GM19351 (cell line): ENCODE measurements at regions not wholly inside any gene's neighbourhood (a gene's known extent, or its start where the extent isn't known, plus 50 kb on each side); places are given as distances from the start of the nearest gene placed in this dataset.

Experiments used
- ATAC-seq: cut with Tn5 transposase; IDR thresholded peaks from one replicate; pipeline ENCODE4 v1.9.1; 2021; ENCODE audit warnings: mild to moderate bottlenecking, moderate library complexity; ENCODE audit not compliant: unreplicated experiment

DNA sequence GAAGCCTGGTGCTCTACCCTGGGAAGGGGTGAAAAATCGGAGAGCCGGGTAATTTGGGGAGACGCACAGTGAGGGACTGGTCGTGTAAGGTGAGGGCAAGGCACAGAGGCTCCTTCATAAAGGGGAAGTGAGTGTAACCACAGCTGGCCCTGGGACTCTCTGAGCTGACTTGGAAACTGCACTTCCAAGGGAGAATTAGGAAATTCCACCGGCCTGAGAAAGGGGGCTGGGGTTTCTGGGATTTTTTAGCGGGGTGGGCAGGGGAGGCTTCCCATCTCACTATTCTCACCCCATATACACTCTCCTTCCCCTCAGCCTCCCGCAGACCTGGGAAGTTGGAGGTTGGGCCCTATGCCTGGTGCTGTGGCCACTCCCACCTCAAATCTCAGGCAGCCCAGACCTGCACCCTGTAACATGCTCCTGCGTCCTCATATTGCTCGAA is 88.3 kb upstream of the IPO9 start:
- ATAC-seq: no peak

DNA sequence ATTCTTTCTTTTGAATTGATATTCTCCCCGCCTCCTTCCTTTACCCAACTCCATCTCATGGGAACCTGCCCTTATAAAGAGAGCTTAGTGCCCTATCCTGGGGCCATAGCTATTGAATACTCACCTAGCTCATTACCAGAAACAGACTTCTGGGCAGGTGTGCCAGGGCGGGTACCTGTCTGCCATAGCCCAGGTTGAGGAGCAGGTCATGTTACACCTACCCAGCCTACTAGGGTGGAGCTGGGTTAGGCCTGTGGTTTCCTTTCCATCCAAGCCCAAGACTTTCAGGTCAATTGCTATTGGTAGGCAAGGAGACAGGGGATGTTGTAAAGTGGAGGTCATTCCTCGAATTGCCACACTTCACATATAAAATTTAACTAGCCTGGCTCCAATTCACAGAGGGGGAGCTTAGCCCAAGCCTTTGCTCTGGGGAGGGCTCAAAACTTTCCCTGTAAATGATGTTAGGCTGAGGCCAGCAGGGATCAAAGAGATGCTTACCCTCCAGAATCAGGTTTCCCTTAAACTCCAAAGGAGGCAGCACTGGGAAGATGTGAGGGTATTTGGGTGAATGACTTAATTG is 87.1 kb upstream of the IPO9 start:
- ATAC-seq: no peak

DNA sequence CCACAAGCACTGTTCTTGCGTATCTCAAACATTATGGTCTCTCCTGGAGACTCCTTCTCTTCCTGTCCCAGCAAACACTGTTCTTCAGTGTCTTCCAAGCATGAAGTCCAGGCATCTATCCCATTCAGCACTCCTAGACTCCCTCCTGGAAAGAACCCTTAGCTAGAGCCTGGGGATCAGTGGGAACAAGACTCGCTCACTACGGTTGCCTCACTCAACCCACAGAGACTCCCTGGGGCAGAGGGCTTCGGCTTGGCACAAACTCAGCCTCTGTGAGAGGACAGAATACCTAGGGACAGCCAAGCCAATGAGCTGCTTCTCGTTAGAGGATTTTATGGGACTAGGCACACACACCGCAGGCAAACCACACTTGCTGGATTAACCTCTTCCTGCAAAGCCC is 86.5 kb upstream of the IPO9 start:
- ATAC-seq: no peak

- no peak for ATAC-seq
These were observed 85.8 kb upstream of the IPO9 start for GRCh38 chr1:201742955-201743805.

DNA sequence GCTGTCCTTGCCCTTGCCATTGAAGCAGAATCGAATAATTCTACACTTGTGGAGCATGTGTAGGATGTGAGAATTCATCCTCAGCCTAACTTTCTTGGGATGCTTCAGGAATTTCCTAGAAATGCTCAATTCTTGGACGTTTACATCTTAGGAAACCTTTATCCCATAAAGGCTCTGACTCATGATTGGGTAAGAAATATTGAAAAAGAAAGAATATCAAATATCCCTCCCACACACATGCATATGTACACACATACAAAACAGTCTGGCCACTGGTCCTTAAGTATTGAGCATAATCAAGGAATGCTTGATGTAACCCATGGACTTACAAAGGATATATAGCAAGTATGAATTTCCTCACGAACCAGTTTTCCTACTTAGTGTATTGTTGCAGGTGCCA is 83.9 kb upstream of the IPO9 start:
- ATAC-seq: no peak

GRCh38 chr1:201746156-201746555 is 82.8 kb upstream of the IPO9 start:
- ATAC-seq: no peak

DNA sequence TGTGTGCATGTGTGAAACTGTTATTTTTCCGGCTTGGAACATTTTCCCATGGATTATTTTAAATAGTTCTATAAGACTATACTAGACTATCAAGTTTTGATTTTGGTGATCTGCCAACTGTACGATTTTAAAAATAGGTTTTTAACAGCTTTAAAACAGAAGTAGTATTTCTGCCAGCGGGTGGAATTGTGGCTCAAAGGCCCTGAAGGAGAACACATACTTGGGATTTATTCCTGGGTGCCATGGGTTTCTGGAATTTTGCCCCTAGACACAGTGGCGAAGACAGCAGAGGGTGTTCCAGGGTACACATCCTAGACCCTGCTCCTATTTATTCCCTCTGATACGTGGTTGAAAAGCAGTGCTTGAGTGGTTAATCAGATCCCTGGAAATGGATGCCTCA is 81.7 kb upstream of the IPO9 start:
- no peak for ATAC-seq

- no peak for ATAC-seq
These were observed 80.6 kb upstream of the IPO9 start for GRCh38 chr1:201748335-201748734.

GRCh38 chr1:201749059-201749690 is 79.8 kb upstream of the IPO9 start:
- ATAC-seq: no peak

- no peak for ATAC-seq
These were observed 78.8 kb upstream of the IPO9 start for GRCh38 chr1:201750120-201750519.

GRCh38 chr1:201750934-201751333 is 78.0 kb upstream of the IPO9 start:
- no peak for ATAC-seq

DNA sequence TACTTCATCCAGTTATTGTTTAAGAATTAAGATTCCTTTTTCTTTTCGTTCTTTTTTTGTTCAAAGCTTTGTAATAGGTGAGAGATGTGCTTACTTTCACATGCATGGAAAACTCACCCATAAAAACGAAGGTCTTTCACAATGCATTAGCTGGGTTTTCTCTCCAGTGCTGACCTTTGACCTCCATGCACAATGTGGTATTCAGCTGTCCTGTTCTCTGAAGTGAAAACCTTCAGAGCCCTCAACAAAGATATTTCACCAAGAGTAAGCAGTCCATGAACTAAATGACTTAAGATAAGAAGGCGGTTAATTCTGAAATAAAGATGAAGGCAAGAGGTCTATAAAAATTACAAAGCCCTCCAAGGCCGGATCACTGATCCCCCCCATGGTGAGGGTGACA is 77.1 kb upstream of the IPO9 start:
- ATAC-seq: no peak

DNA sequence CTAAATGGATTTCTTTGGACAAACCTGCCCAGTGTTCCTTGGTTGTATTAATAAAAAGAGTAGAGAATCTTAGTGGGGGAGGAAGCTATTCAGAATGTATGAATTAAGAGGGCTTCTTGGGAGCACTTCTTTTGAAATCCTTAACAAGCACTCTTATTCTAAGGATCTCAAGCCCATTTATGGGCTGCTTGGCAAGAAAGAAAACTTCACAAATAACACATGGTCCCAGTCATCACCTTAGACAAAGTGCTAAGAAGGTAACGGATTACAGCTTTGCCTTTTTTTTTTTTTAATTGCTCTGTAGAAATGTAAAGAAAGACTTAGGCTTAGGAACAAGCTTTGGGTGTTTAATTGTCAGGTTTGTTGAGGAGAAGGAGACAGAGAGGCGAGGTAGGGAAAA is 76.6 kb upstream of the IPO9 start:
- ATAC-seq: no peak

DNA sequence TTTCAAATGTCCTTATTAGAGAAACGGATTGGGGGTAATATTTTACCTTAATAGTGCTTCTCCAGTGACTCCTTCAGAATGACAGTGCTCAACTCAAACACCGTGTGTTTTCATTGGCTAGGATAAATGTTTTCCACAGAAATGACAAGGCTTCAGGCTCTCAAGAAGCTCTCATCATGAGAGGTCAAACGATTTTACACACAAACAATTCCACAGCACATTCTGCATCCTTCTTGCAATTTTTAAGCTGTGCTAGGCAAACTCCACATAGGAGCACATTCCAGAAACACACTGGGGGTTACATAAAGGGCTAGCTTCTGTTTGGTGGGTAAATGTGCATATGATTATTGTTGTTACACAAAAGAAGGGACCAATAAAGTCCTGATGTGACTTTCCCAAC is 75.5 kb upstream of the IPO9 start:
- ATAC-seq: no peak

DNA sequence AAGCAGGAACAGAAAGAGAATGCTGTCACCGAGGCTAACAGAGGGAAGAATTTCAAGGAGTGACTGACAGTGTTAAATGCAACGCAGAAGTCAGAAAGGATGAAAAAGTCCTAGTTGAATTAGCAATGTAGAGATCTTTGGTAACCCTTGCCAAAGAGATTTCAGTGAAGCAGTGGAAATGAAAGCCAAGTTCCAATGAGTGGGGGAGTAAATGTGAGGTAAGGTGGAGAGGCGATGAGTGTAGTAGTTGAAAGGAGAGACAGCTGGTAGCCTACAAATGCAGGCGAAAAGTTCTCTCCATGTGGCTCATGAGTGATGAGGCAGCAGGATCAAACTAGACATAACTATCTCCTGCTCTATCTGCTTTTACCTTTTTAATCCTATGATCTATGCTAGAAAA is 74.6 kb upstream of the IPO9 start:
- no peak for ATAC-seq

- no peak for ATAC-seq
These were observed 73.8 kb upstream of the IPO9 start for GRCh38 chr1:201755200-201755599.

- ATAC-seq: no peak
These were observed 72.6 kb upstream of the IPO9 start for GRCh38 chr1:201756406-201756805.

DNA sequence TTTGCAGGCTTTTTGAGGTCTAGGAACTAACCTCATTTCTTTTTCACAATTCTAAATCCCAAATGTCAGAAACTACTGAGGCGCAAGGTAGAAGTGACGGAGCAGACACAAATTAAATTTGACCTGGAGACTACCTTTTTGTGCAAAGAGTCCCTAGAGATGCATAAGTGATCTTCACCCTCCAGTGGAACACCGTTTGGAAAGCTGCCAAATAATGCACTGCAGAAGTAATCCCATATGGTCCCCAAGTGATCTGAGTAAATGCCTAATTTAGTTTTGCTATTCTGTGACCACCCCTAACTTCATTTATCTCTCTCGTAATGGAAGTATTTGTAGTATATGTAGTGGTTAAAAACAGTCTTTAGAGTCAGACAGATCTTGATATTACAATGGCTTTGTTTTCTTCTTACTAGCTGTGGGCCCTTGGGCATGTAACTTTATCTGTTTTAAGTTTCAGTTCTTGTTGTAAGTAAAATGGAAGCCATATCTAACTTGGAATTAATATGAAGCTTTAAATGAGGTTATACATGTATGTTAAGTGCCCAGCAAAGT is 70.4 kb upstream of the IPO9 start:
- ATAC-seq: no peak

- no peak for ATAC-seq
These were observed 69.7 kb upstream of the IPO9 start for GRCh38 chr1:201759194-201759815.

GRCh38 chr1:201760516-201760915 is 68.4 kb upstream of the IPO9 start:
- no peak for ATAC-seq

GRCh38 chr1:201761178-201761577 is 67.8 kb upstream of the IPO9 start:
- no peak for ATAC-seq
